ENCODE measurements at regions not wholly inside any gene's neighbourhood (a gene's known extent, or its start where the extent isn't known, plus 50 kb on each side); places are given as distances from the start of the nearest gene placed in this dataset.

DNA sequence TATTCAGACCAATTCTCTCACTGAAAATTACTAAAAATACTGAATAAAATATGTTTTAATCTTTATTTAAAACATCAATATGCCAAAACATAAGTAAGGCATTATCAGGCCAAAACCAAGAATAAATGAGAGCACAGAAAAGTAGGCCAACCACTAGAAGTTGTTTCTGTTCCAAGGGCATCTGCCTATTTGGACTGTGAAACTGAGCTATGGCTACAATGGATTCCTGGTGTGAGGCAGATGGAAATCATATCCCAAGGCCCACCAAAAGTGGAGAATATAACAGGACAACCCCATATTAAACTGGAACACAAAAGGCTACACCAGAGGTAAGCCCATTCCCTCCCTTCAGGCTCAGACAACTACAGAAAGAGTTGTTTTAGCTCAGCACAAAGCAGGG lies 302.8 kb upstream of the IL12A start:
- TF ChIP-seq CTCF (conservative IDR thresholded peaks at IDR 0.05) = no peak

DNA sequence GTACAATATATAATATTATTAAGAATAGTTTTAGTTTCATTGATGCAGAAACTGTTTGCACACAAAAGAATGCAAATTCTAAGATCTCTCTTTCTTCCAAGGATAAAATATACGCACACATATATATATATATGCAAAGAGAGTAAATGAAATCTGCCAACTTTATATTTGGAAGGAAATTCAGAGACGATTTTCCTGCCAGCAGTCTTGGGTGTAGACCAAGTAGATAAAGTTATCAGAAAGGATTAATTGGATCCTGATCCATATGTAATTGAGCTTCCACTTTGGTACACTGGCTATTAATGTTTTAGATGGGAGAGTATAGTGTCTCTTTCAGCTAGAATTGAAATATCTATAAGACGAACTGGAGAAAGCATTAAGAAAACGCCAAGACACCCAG lies 295.4 kb upstream of the IL12A start:
- no peak overlapping the region for H3K4me3 ChIP-seq (ENCODE audit: low read length)
- 86 to 100% methylated on average over 1 to 3 of the region's 4 CpGs for WGBS, 2 experiments (ENCODE audit: insufficient coverage in 1 of 2, insufficient read length in 1 of 2)
- H3K9ac ChIP-seq (ENCODE audit: extremely low read depth, low read length, poor library complexity, severe bottlenecking) = no peak overlapping the region
- H3K27ac ChIP-seq (ENCODE audit: low read depth, low read length) = no peak overlapping the region
- Mint-ChIP-seq H3K9me3 (no peaks in the 10 kb centered on the region), H3K4me3 (no peak overlapping the region), H3K27ac (no peak overlapping the region), H3K27me3 (ENCODE audit: insufficient read depth) (peaks cover 7% of the 10 kb centered on the region), H3K36me3 (ENCODE audit: low read depth) (no peaks in the 10 kb centered on the region), H3K4me1 (no peaks in the 10 kb centered on the region)
- no peak for DNase-seq
- TF ChIP-seq CTCF (conservative IDR thresholded peaks at IDR 0.05) = no peak
- H3K36me3 ChIP-seq (ENCODE audit: control insufficient read depth, insufficient read depth, low read length) = no peaks in the 10 kb centered on the region
- H3K27me3 ChIP-seq (ENCODE audit: control insufficient read depth, insufficient read depth, low read length, poor library complexity, severe bottlenecking) = no peaks in the 10 kb centered on the region
- no peaks in the 10 kb centered on the region for H3K9me3 ChIP-seq (ENCODE audit: control insufficient read depth, low read length)
- H3K4me1 ChIP-seq (ENCODE audit: control insufficient read depth, insufficient read depth, low read length) = no peaks in the 10 kb centered on the region

More for the DNA sequence above, 302.8 kb upstream of the IL12A start:
- Histone ChIP-seq H3K9ac (ENCODE audit: extremely low read depth, low read length, poor library complexity, severe bottlenecking) (no peak overlapping the region), H3K27ac (ENCODE audit: low read depth, low read length) (no peak overlapping the region), H3K4me3 (ENCODE audit: low read length) (no peak overlapping the region), H3K4me1 (ENCODE audit: control insufficient read depth, insufficient read depth, low read length) (no peaks in the 10 kb centered on the region), H3K27me3 (ENCODE audit: control insufficient read depth, insufficient read depth, low read length, poor library complexity, severe bottlenecking) (no peaks in the 10 kb centered on the region), H3K36me3 (ENCODE audit: control insufficient read depth, insufficient read depth, low read length) (no peaks in the 10 kb centered on the region), H3K9me3 (ENCODE audit: control insufficient read depth, low read length) (no peaks in the 10 kb centered on the region)
- Mint-ChIP-seq H3K36me3 (ENCODE audit: low read depth) (no peaks in the 10 kb centered on the region), H3K4me3 (no peak overlapping the region), H3K27ac (no peak overlapping the region), H3K27me3 (ENCODE audit: insufficient read depth) (peaks cover 6% of the 10 kb centered on the region), H3K4me1 (peaks cover 4% of the 10 kb centered on the region), H3K9me3 (peaks cover 6% of the 10 kb centered on the region)
- DNase-seq = no peak

- H3K27me3 Mint-ChIP-seq (ENCODE audit: insufficient read depth) = no peaks in the 10 kb centered on the region
- no peaks in the 10 kb centered on the region for H3K4me1 ChIP-seq (ENCODE audit: control insufficient read depth, insufficient read depth, low read length)
- H3K27ac Mint-ChIP-seq = no peak overlapping the region
- H3K9me3 ChIP-seq (ENCODE audit: control insufficient read depth, low read length) = peaks cover 11% of the 10 kb centered on the region
- H3K27ac ChIP-seq (ENCODE audit: low read depth, low read length) = no peak overlapping the region
- no peaks in the 10 kb centered on the region for H3K36me3 Mint-ChIP-seq (ENCODE audit: low read depth)
- 74 to 78% methylated on average over 5 to 7 of the region's 7 CpGs for WGBS, 2 experiments (ENCODE audit: insufficient coverage in 1 of 2, insufficient read length in 1 of 2)
- peaks cover 31% of the 10 kb centered on the region for H3K9me3 Mint-ChIP-seq
- H3K4me1 Mint-ChIP-seq = no peaks in the 10 kb centered on the region
- no peak for TF ChIP-seq CTCF (conservative IDR thresholded peaks at IDR 0.05)
- DNase-seq = peak; percentile 52
- no peak overlapping the region for H3K4me3 ChIP-seq (ENCODE audit: low read length)
- H3K27me3 ChIP-seq (ENCODE audit: control insufficient read depth, insufficient read depth, low read length, poor library complexity, severe bottlenecking) = no peaks in the 10 kb centered on the region
- no peak overlapping the region for H3K9ac ChIP-seq (ENCODE audit: extremely low read depth, low read length, poor library complexity, severe bottlenecking)
- H3K4me3 Mint-ChIP-seq = no peak overlapping the region
- H3K36me3 ChIP-seq (ENCODE audit: control insufficient read depth, insufficient read depth, low read length) = no peaks in the 10 kb centered on the region
These were observed 276.9 kb upstream of the IL12A start for GRCh38 chr3:159711560-159712333.

Data from endodermal cell (in vitro differentiated cells).